HK-2 (cell line): ENCODE measurements at regions not wholly inside any gene's neighbourhood (a gene's known extent, or its start where the extent isn't known, plus 50 kb on each side); places are given as distances from the start of the nearest gene placed in this dataset.

ENCODE experiments used
- DNase-seq: peaks from one replicate; pipeline ENCODE4 v3.0.0-alpha.2; 2018; ENCODE audit not compliant: unreplicated experiment

DNA sequence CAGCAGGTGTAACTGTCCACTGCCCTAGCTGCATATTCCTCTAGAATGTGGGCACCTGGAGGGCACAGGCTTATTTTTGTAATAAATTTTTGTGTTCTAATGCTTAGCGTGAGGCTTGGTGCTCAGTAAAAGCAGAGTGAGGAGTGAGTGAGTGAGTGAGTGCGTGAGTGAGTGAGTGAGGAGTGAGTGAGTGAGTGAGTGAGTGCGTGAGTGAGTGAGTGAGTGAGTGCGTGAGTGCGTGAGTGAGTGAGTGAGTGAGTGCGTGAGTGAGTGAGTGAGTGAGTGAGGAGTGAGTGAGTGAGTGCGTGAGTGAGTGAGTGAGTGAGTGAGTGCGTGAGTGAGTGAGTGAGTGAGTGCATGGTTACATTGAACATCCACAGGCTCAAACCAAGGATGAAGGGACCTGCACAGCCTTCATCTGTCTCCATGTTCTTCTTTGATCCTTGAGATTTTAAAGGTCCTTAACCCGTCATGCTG is 371.5 kb downstream of the MED10 start:
- no peak for DNase-seq

DNA sequence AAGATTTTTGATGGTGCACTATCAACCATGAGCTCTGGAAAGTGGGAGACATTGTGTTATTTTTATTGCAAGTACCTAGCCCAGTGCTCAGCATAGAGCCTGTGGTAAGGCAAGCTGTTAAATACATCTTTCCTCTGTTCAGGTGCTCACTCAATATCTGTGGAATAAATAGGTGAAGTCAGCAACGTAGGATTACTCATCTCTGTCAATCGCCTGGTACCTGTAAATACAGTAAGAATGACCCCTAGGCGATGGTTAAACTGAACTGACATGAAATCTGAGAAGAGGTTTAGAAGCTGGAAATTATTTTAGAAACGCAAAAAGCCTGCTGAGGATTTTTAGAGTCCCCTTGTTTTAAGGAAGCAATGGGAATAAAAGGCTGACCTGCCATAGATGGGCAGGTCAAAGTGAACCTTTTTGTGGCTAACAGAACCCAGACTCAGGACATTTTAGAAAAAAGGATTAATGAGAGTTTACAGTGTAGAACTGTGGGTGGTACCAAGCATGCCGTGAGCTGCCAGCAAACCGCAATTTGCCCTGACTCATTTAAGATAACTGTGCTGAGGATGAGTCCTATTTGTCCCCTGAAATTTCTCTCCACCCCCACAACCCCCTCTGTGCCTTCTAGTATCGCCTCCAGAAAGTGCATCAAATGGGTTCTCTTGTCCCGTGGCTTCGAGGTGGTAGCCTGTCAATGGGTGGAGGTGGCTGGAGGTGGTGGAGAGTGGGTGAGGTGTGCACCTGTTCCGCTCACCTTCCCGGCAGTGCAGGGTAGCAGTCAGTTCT is 375.1 kb downstream of the MED10 start:
- DNase-seq = no peak

DNA sequence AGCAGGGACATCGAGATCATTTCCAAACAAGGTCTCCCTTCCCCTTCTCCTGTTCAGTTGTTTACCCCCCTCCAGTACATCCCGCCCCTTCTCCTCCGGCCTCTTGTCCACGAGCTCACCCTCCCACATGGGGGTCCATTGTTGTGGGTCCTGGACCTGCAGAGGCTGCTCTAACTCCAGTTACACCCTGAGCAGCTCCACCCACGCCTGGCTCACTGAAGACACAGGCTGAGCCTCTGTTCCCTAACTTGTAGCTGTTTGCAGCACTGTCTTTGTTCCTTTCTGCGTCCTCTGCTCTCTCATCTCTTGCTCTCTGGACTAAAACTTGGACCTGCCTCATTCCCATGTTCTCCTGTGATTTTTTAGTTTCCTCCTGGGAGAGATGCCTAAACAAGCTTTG is 377.5 kb downstream of the MED10 start:
- DNase-seq = no peak

DNA sequence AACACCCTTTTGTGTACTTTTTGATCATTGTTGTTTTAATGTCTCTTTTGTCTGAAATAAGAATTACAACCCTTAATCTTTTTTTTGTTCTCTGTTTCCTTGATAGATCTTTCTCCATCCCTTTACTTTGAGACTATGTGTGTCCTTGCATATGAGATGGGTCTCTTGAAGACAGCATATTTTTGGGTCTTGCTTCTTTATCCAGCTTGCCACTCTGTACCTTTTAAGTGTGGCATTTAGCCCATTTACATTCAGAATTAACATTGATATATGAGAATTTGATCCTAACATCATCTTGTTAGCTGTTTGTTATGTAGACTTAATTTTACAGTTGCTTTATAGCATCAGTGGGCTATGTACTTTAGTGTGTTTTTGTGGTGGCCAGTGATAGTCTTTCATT is 382.5 kb downstream of the MED10 start:
- DNase-seq = no peak

DNA sequence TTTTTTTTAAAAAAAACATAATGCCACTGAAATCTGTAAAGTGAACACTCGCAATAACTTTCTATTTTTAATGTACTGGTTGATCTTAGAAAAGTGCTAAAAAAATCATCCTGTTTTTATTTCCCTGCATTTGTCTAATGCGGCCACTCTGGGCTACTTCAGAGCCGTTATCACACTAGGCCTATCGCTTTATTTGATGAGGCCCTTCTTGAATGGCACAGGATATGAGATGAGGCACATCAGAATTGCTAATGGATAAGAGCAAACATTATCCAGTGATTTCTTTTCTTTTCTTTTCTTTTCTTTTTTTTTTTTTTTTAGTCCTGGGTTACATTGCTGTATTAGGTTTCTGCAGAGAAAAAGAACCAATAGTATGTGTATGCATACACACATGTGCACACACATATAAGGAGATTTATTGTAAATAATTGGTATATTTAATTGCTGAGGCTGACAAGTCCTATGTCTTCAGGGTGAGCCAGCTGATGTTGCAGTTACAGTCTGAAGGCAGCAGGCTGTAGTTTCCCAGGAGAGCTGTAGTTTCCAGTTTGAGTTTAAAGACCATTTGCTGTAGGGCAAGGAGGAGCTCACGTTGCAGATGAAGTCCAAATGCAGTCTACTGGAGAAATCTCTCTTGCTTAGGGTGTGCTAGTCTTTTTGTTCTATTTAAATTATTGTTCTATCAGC is 391.7 kb downstream of the MED10 start:
- no peak for DNase-seq

DNA sequence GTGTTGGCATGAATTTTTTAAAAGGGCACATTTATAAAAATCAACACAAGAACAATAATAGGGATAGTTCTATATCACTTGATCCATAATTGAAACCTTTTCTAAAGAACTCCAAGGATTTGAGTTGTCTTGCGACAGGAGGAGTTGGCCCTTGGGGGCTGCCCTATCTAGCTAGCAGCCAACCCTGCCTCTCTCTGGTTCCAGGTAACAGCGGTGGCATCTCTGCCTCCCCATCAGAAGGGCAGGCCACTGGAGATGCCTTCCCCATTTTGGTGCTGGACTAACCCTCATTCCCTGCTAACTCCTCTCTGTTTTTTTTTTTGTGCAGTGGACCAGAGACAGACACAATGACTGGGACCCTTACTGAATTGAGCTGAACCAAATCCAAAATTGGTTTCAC is 393.0 kb downstream of the MED10 start:
- no peak for DNase-seq

DNA sequence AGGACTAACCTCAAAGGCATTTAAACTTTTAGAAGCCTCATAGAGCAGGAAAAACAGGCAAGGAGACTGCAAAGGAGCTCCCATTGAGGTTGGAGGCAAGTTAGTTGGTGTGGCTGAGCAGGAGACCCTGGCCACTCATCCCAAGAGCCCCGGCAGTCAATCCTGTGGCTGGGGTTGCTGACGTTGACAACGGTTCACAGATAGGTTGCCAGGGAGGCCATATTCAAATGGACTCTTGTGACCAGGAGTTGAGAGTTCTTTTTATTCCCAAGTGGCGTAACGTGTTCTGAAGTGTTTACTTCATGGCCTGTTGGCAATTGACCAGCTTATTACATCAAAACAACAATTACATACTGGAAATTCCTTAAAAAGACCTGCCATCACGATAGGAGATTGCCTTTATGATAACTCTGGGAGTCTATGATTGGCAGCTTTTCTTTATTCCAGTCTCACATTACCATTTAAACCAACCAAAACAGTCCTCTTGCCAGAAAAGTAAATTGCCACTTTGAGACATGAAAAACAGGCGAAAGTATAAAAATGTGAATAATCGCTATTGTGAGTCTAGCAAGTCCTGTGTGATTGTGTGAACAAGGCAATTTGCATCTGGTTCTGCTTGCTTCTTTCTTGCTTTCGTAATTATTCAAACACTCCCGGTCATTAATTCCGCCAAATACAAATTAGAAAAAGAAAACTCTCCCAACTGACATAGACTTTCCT is 394.9 kb downstream of the MED10 start:
- no peak for DNase-seq

DNA sequence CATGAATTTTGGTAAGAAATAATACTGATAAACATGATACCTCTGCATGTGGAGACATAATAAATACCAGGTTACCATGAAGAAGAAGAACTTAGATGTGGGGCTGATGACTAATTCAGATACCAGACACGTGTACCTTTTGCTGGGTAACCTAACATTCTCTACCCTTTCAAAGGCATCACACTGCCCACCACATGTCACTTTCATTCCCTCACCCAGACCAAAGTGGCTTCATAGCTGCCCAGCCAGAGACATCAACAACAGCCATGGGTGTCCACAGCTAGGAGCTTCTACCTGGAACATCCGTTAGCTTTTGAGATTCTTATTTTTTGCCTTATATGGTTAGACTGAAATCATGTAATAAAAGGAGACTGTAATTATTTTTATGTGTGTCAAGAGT is 396.8 kb downstream of the MED10 start:
- no peak for DNase-seq

DNA sequence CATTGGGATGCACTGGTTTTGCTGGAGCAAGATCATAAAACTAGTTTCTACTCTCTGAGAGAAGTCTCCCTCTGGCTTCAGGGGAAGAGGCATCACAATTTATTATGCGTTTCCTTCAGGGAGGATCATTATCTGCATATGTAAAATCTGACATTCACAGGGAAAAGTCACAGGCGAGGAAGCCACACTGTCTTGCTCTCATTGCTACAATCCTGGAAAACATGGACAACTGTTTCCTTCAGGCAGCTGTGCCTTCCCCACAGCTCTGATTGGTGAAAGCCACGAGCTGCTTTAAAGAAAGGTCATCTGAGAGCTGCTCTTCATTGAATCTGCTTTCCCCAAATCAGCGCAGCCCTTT is 397.8 kb downstream of the MED10 start:
- no peak for DNase-seq

DNA sequence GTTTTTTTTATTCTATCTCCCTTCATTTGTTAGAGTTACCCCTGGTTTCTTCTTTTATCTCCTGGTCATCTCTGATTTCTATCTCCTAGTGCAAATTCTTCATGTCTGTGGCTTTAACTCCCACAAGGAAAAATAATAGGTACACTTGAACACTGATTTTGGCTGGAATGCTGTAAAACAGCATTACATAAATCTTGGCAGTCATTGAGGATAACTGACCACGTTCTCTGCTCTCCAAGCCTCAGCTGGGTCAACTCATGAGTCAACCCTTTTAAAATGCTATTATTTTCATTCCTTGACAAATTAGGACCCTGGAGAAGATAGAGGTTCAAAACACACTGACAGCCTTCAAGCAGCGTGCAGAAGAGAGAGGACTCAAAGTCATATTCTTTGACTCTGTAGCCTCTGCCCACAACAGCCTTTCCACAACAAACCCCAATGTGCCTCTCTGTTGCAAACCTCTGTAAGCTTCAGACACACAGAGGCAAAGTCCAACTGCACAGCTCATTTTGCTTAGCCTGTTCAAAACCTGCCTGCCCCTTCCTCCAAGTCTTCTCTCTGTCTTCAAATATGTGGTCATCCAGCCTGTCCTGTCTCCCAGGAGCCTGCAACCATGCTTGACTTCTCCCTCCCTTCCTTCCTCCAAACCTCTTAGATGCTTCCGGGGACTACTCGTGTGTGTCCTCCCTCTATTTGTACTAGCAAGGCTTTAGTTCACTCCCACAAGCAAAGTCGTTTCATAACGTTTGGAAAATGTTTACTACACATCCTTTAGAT is 398.4 kb downstream of the MED10 start:
- DNase-seq = no peak

DNA sequence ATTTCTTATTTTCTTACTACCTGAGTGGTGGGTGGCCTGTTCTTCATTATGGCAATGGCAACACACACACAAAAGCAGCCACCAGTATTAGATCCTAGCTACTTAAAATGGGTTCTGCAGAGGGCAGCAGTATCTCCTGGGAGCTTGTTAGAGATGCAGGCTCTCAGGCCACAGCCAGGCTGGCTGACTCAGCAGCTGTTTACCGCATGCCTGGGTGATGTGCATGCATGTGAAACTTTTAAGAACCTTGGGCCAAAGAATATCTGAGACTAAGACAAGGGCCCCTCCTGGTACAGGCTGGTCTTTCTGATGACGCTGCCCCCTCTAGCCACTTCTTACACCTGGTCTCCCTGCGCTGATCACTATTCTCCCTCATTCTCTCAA is 399.0 kb downstream of the MED10 start:
- DNase-seq = no peak

DNA sequence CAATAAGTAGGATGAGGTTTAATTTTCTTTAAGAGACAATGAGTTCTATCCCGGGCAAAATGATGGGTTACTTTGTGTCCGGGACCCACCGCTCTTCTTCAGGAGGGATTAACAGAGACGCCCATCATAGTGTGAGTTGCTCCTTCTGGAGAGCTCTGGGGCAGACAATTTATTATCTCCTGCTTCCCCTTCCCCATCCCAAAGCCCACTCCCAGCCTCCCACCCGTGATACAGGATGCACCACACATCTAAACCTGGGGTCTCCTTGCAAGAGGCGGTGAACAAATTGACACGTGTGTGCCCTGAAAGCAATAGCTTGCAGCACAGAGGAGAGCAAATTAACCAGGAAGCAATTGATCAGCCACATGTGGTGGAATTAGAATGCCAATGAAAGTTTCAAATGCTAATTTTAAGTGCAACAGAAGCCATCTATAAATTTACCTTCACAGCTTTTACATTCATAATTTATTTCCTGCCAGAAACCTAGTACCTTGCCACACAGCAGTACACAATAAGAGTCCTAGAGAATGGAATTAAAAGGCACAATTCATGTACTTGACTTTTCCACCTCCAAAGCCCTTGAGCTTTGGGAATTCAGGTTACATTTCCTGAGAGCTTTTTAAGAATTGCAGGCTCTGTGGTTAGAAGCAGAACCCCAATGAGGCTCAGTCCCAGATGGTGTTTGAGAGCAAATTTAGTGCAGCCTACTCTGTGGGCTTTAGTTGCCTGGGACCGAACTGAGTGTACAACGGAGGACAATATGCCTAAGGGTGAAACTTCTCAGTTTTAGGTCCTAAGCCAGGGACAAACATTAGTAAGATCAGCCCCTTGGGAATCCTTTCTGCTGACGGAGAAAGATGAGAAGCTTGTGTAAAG is 399.6 kb downstream of the MED10 start:
- DNase-seq = no peak

DNA sequence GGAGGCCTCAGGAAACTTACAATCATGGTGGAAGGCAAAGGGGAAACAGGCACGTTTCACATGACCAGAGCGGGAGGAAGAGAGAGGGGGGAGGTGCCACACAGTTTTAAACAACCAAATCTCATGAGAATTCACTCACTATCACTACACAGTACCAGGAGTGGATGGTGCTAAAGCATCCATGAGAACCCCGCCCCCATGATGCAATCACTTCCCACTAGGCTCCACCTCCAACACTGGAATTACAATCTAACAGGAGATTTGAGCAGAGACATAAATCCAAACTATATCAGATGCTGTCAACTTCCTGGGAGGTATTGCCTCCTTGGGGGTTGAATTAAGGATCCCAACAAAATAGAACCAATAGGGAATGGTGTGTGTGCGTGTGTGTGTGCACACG is 407.1 kb downstream of the MED10 start:
- no peak for DNase-seq

DNA sequence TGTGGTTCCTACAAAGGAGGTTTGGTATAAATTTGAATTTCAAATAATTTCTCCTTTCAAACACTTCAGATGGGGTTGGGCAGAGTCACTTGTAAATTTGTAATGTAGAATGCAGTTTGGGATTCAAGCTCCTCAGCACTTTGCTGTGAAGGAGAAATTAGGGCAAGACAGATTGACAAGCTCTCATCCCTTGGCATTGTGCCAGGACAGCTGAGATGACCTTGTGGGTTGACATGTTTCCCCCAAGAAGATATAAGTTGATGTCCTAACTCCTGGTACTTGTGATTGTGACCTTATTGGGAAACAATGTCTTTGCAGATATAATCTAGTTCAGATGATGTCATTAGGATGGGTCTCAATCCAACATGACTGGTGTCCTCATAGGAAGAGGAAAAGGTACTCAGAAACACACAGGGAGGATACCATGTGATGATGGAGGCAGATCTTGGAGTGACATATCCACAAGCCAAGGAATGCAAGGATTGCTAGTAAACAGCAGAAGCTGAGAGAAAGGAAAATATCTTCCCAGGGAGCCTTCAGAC is 408.3 kb downstream of the MED10 start:
- no peak for DNase-seq

DNA sequence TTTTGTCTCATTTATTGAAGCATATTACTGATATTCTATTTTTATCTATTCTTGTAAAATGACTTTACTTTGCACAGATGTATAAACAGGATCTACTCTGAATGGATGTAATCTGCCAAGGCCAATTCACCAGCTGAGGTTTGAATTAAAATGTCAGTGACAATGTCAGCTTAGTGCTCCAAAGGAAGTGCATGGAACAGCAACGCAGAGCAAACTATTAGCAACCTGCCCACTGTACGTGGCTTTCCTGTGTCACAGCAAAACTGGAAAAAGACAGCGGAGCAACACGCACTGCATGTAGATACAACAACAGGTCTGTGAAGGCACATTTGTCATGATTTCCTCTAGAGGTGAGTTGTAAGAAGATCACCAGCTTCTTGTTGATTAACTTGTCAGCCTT is 409.4 kb downstream of the MED10 start:
- DNase-seq = no peak

DNA sequence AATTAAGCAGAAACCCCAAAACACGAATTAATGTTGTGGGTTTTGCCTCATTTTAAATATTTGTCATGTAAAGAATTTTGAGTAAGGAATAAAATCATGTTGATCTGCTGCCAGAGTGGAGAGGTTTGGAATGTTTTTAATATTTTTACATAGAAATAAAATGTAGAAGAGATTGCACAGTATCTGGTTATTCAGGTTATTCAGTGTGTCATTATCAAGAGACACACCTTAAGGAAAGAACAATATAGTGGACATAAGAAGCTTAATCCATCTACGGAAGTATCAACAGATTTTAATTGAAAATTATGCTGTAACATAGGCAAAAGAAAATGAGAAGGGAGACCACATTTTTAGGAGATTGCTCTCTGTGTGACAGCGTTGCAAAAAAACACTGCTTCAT is 410.4 kb downstream of the MED10 start:
- no peak for DNase-seq

DNA sequence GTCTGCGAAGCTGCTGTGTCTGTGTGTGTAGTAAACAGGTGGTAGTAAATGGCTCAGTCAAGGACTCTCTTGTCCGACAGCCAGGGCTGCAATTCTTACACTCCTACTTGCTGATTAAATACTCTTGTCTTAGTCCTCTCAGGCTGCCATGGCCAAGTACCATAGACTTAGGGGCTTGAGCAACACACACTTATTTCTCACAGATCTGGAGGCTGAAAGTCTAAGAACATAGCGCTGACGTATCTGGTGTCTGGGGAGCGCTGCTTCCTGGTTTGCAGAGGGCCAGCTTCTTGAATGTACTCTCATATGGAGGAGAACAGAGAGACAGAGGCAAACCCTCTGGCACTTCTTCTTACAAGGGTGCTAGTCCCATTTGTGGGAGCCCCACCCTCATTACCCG is 411.0 kb downstream of the MED10 start:
- DNase-seq = no peak

DNA sequence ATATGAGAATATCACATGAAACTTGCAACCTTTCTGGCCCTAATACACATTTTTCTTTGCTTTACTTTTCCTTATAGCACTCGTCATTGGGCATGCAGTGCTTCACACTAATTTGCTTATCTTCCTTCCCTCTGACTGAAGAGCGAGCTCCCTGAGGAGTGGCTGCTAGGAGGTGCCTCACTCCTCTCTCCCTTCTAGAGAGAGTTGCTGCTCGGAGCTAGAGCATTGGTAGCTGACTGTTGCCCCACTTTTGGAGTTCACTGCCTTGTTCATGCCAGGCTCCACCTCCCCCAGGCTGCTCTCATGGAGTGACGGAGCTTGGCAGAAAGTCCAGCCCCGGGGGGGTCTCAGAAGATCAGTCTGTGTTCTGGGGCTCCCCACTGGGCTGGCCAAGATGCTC is 413.2 kb downstream of the MED10 start:
- no peak for DNase-seq

DNA sequence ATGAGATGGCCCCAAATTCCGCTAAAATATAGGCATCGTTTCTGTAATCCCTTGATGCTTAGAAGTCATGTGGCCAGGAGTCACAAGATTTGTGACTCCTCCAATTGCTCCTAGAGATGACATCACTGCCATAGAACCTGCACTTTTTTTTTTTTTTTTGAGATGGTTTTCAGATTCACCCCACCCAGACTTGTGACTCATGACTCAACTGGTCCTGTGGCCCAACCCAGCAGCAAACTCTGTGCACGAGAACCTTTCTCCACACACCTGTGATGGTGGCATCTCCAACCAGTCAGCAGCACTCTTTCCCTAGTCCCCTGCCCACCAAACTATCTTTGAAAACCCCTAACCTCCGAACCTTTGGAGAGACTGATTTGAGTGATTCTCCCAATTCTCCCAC is 414.0 kb downstream of the MED10 start:
- no peak for DNase-seq

DNA sequence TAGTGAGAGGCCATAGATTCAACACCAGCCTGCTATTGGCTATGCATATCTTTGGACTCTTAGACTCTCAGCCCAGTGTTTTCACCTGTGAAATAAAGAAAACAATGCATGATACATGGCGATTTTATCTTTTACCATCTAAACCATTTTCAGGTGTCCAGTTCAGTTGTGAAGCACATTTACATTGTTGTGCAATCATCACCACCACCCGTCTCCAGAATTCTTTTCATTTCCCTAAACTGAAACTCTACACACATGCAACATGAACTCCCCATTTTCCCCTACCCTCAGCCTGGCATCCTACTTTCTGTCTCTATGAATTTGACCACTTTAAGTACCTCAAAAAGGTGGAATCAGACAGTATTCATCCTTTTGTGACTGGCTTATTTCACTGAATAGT is 420.6 kb downstream of the MED10 start:
- DNase-seq = no peak

DNA sequence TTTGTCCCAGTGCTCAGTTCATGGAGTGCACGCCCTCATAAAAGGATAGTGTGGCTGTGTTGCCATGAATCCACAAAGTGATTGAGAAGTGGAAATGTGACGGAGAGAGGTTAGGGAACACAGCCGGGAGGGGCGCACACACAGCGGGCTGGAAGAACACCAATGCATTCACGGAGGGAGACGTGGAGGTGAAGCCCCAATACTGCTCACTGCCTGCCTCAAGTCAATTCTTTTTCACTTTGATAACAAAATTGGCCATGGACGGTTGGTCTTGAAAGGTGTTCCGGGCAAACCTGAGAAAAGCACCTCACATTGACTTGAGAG is 424.1 kb downstream of the MED10 start:
- no peak for DNase-seq
